H9 (cell line): ENCODE measurements at regions not wholly inside any gene's neighbourhood (a gene's known extent, or its start where the extent isn't known, plus 50 kb on each side); places are given as distances from the start of the nearest gene placed in this dataset.
A peak's percentile ranks its signal among the peaks of the same experiment; 100 is the strongest.

Source experiments
- DNase-seq: peaks from one replicate; pipeline ENCODE4 v3.0.0-alpha.2; 2017
- H2AFZ ChIP-seq: one replicate; pipeline ENCODE4 v1.6.1; 2013; ENCODE audit warnings: mild to moderate bottlenecking, low read length, control low read depth, moderate library complexity
- H2AK5ac ChIP-seq: 2 replicates; pipeline ENCODE4 v1.6.1; 2013; ENCODE audit warnings: low read length, control low read depth, mixed read lengths; ENCODE audit not compliant: insufficient read length
- H2BK120ac ChIP-seq: one replicate; pipeline ENCODE4 v1.6.1; 2013; ENCODE audit warnings: low read depth, mild to moderate bottlenecking, low read length, control low read depth, inconsistent platforms; ENCODE audit not compliant: poor library complexity, severe bottlenecking
- H2BK12ac ChIP-seq: 2 replicates; pipeline ENCODE4 v1.6.1; 2013; ENCODE audit warnings: low read length, control low read depth, mixed read lengths, low read depth; ENCODE audit not compliant: insufficient read length
- H2BK15ac ChIP-seq: 2 replicates; pipeline ENCODE4 v1.6.1; 2013; ENCODE audit warnings: low read depth, low read length, control low read depth
- H2BK20ac ChIP-seq: one replicate; pipeline ENCODE4 v1.6.1; 2013; ENCODE audit warnings: low read depth, mild to moderate bottlenecking, low read length, control low read depth, inconsistent platforms; ENCODE audit not compliant: poor library complexity, severe bottlenecking
- H2BK5ac ChIP-seq: 2 replicates; pipeline ENCODE4 v1.6.1; 2013; ENCODE audit warnings: low read length, control low read depth, mixed read lengths; ENCODE audit not compliant: insufficient read length
- H3K14ac ChIP-seq: 2 replicates; pipeline ENCODE4 v1.6.1; 2013; ENCODE audit warnings: low read length, control low read depth; ENCODE audit not compliant: insufficient read depth
- H3K18ac ChIP-seq: 2 replicates; pipeline ENCODE4 v1.6.1; 2013; ENCODE audit warnings: low read depth, mild to moderate bottlenecking, mixed read lengths, low read length, control low read depth; ENCODE audit not compliant: insufficient read length
- H3K23ac ChIP-seq: 2 replicates; pipeline ENCODE4 v1.6.1; 2013; ENCODE audit warnings: low read length, control low read depth, mixed read lengths, low read depth; ENCODE audit not compliant: insufficient read length
- H3K23me2 ChIP-seq: 2 replicates; pipeline ENCODE4 v1.6.1; 2013; ENCODE audit warnings: low read depth, mild to moderate bottlenecking, mixed read lengths, low read length, control low read depth; ENCODE audit not compliant: insufficient read length, poor library complexity, severe bottlenecking
- H3K27ac ChIP-seq: 2 replicates; pipeline ENCODE4 v1.5.1; 2013; ENCODE audit warnings: low read length, control low read depth, mixed read lengths, low read depth; ENCODE audit not compliant: insufficient read length
- H3K27me3 ChIP-seq: 2 replicates; pipeline ENCODE4 v1.6.1; 2013; ENCODE audit warnings: low read length, control low read depth, inconsistent platforms; ENCODE audit not compliant: insufficient read depth
- H3K4ac ChIP-seq: 2 replicates; pipeline ENCODE4 v1.6.1; 2013; ENCODE audit warnings: low read depth, mild to moderate bottlenecking, control low read depth, inconsistent platforms, low read length, moderate library complexity
- H3K4me1 ChIP-seq: 2 replicates; pipeline ENCODE4 v1.6.1; 2013; ENCODE audit warnings: low read length, control low read depth, inconsistent platforms; ENCODE audit not compliant: insufficient read depth
- H3K4me2 ChIP-seq: 2 replicates; pipeline ENCODE4 v1.6.1; 2013; ENCODE audit warnings: low read length, control low read depth, mixed read lengths; ENCODE audit not compliant: insufficient read length, insufficient read depth
- H3K56ac ChIP-seq: 2 replicates; pipeline ENCODE4 v1.6.1; 2013; ENCODE audit warnings: low read depth, mild to moderate bottlenecking, mixed read lengths, low read length, control low read depth; ENCODE audit not compliant: insufficient read length
- H3K79me1 ChIP-seq: 2 replicates; pipeline ENCODE4 v1.6.1; 2013; ENCODE audit warnings: low read depth, mild to moderate bottlenecking, moderate library complexity, low read length, control low read depth, inconsistent platforms; ENCODE audit not compliant: insufficient read depth, poor library complexity, severe bottlenecking
- H3K79me2 ChIP-seq: 2 replicates; pipeline ENCODE4 v1.6.1; 2013; ENCODE audit warnings: low read length, control low read depth, inconsistent platforms; ENCODE audit not compliant: insufficient read depth
- H3K9ac ChIP-seq: 2 replicates; pipeline ENCODE4 v1.6.1; 2013; ENCODE audit warnings: low read length, control low read depth, mixed read lengths; ENCODE audit not compliant: insufficient read length; ENCODE audit errors: extremely low read depth
- H3K9me3 ChIP-seq: one replicate; pipeline ENCODE4 v1.6.1; 2013; ENCODE audit warnings: low read depth, low read length, inconsistent platforms; ENCODE audit not compliant: control insufficient read depth
- H3T11ph ChIP-seq: one replicate; pipeline ENCODE4 v1.6.1; 2013; ENCODE audit warnings: mild to moderate bottlenecking, low read length, control low read depth, inconsistent platforms
- H4K20me1 ChIP-seq: one replicate; pipeline ENCODE4 v1.6.1; 2013; ENCODE audit not compliant: control insufficient read depth, insufficient read length, insufficient read depth
- H4K5ac ChIP-seq: 2 replicates; pipeline ENCODE4 v1.6.1; 2013; ENCODE audit warnings: low read depth, mild to moderate bottlenecking, mixed read lengths, low read length, control low read depth; ENCODE audit not compliant: insufficient read length
- H4K8ac ChIP-seq: replicated peaks from 2 replicates; pipeline ENCODE4 v1.6.1; 2013; ENCODE audit warnings: low read length, control low read depth, mixed read lengths, low read depth; ENCODE audit not compliant: insufficient read length
- H4K91ac ChIP-seq: 2 replicates; pipeline ENCODE4 v1.6.1; 2013; ENCODE audit warnings: low read depth, mild to moderate bottlenecking, moderate library complexity, mixed read lengths, low read length, control low read depth; ENCODE audit not compliant: insufficient read length
- H3K27ac Mint-ChIP-seq, 3 experiments: 2 replicates in 2 of 3; 3 replicates in 1 of 3; pipeline ENCODE4 v1.8.0; 2020 to 2021; ENCODE audit warnings: mixed read lengths in 3 of 3, mild to moderate bottlenecking in 1 of 3, moderate library complexity in 1 of 3
- H3K27me3 Mint-ChIP-seq: 2 replicates; pipeline ENCODE4 v1.8.0; 2021; ENCODE audit warnings: low read depth, mild to moderate bottlenecking, moderate library complexity, mixed read lengths
- H3K36me3 Mint-ChIP-seq, 3 experiments: 2 replicates in 2 of 3; 3 replicates in 1 of 3; pipeline ENCODE4 v1.8.0; 2020 to 2021; ENCODE audit warnings: low read depth in 3 of 3, mixed read lengths in 3 of 3; ENCODE audit not compliant: insufficient read depth in 1 of 3
- H3K4me1 Mint-ChIP-seq, 2 experiments: 2 replicates each; pipeline ENCODE4 v1.8.0; 2020; ENCODE audit warnings: mixed read lengths in 2 of 2
- H3K4me3 Mint-ChIP-seq, 2 experiments: 2 replicates in 1 of 2; 3 replicates in 1 of 2; pipeline ENCODE4 v1.8.0; 2020 to 2021; ENCODE audit warnings: mild to moderate bottlenecking in 2 of 2, mixed read lengths in 2 of 2, moderate library complexity in 1 of 2
- H3K9me3 Mint-ChIP-seq, 2 experiments: 2 replicates in 1 of 2; 3 replicates in 1 of 2; pipeline ENCODE4 v1.8.0; 2020; ENCODE audit warnings: mild to moderate bottlenecking in 2 of 2, mixed read lengths in 2 of 2, moderate library complexity in 1 of 2
- WGBS: extraction: QIAGEN DNeasy Blood & Tissue Kit; methylation state at CpG from one replicate; pipeline ENCODE4 v1.1.7; 2013; ENCODE audit warnings: missing lambda C conversion rate, low lambda C conversion rate, mixed read lengths; ENCODE audit not compliant: insufficient read length; ENCODE audit errors: extremely low coverage; 5-methylcytosine and 5-hydroxymethylcytosine counted together
- TF ChIP-seq, protein P1 (sequence below): fragments of 200-600 bp; sonication (generic); conservative IDR thresholded peaks from 3 replicates; pipeline ENCODE4 v1.8.0; 2021; ENCODE audit warnings: antibody characterized with exemption, mild to moderate bottlenecking

DNA sequence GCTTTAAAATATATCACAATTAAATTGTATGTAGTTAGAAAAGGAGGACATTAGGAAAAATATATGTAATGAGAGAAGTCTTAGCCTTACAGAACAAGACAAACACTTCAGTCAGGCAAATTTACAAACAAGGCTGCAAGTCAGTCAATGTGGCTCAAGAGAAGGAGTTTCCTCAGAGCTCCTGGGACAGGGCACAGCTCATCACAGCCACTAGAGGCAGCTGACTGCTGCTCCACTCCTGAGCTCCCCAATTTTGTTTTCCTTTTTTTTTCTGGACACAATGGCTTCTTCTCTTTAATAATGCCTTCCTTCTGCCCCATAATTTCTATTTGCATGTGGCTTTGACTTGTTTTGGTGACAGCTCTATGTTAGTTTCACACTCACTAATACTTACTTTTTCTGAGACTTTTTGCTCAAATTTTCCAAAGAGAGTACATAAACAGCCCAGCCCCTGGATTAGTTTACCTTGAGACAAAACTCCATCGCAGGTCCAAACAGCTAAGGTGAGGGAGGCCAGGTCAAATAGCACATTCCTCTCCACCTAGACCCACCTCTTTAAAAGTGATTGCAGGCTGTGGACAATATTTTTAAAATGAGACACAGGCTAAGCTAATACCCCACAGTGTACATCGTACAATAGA is 850.4 kb upstream of the FRG1 start:
- H2BK15ac ChIP-seq = no peak overlapping the region
- no peak overlapping the region for H3K9ac ChIP-seq
- no peak overlapping the region for H4K8ac ChIP-seq
- H2AK5ac ChIP-seq = no peak overlapping the region
- no peaks in the 10 kb centered on the region for H3K27me3 ChIP-seq
- no peak overlapping the region for H3K23ac ChIP-seq
- H3K9me3 Mint-ChIP-seq = no peaks in the 10 kb centered on the region
- no CpG with 5 or more reads among the region's 2 CpGs for WGBS
- no peak overlapping the region for H2BK12ac ChIP-seq
- H4K91ac ChIP-seq = no peak overlapping the region
- no peak overlapping the region for H3K4me2 ChIP-seq
- no peaks in the 10 kb centered on the region for H3K9me3 ChIP-seq
- no peak overlapping the region for H3K14ac ChIP-seq
- peak; percentile 57 for DNase-seq
- no peaks in the 10 kb centered on the region for H3K4me1 ChIP-seq
- H2AFZ ChIP-seq = no peak overlapping the region
- no peak overlapping the region for H2BK20ac ChIP-seq
- no peaks in the 10 kb centered on the region for H4K20me1 ChIP-seq
- no peaks in the 10 kb centered on the region for H3K23me2 ChIP-seq
- H2BK5ac ChIP-seq = no peak overlapping the region
- H3K27me3 Mint-ChIP-seq = no peaks in the 10 kb centered on the region
- H3K4me1 Mint-ChIP-seq = peaks cover 17 to 19% of the 10 kb centered on the region in 2 experiments
- H3K4me3 Mint-ChIP-seq = no peak overlapping the region
- no peak overlapping the region for H3K27ac ChIP-seq
- no peak overlapping the region for H3K18ac ChIP-seq
- H3K4ac ChIP-seq = no peak overlapping the region
- H2BK120ac ChIP-seq = no peak overlapping the region
- no peaks in the 10 kb centered on the region for H3K79me2 ChIP-seq
- TF ChIP-seq, protein P1, sequence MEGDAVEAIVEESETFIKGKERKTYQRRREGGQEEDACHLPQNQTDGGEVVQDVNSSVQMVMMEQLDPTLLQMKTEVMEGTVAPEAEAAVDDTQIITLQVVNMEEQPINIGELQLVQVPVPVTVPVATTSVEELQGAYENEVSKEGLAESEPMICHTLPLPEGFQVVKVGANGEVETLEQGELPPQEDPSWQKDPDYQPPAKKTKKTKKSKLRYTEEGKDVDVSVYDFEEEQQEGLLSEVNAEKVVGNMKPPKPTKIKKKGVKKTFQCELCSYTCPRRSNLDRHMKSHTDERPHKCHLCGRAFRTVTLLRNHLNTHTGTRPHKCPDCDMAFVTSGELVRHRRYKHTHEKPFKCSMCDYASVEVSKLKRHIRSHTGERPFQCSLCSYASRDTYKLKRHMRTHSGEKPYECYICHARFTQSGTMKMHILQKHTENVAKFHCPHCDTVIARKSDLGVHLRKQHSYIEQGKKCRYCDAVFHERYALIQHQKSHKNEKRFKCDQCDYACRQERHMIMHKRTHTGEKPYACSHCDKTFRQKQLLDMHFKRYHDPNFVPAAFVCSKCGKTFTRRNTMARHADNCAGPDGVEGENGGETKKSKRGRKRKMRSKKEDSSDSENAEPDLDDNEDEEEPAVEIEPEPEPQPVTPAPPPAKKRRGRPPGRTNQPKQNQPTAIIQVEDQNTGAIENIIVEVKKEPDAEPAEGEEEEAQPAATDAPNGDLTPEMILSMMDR = peak; percentile 83
- H3K56ac ChIP-seq = no peak overlapping the region
- no peaks in the 10 kb centered on the region for H3K79me1 ChIP-seq
- no peak overlapping the region for H3T11ph ChIP-seq
- no peaks in the 10 kb centered on the region; a peak in 1 of 7 replicates for H3K36me3 Mint-ChIP-seq
- H4K5ac ChIP-seq = no peak overlapping the region
- no peak overlapping the region; a peak in 1 of 7 replicates for H3K27ac Mint-ChIP-seq
